Body of pancreas (tissue), 4 donors: ENCODE measurements at regions not wholly inside any gene's neighbourhood (a gene's known extent, or its start where the extent isn't known, plus 50 kb on each side); places are given as distances from the start of the nearest gene placed in this dataset.

ENCODE experiments used
- ATAC-seq: fragments of 150-250 bp; one replicate; pipeline ENCODE4 v1.9.1; 2016
- DNase-seq, 4 donors: peaks; one replicate each; pipeline ENCODE4 v3.0.0-alpha.2; 2019
- H3K27ac ChIP-seq, 4 donors: fragments of 200-600 bp; sonication (generic); 1 replicate in 3 of 4; 2 replicates in 1 of 4; pipeline versions ENCODE4 v1.5.1 to v1.6.1; 2016 to 2019; ENCODE audit warnings: mild to moderate bottlenecking in 1 of 4, mixed read lengths in 1 of 4, moderate library complexity in 1 of 4
- H3K27me3 ChIP-seq, 2 donors: fragments of 200-600 bp; sonication (generic); one replicate each; pipeline ENCODE4 v1.6.0; 2016; ENCODE audit warnings: mild to moderate bottlenecking in 1 of 2
- H3K36me3 ChIP-seq, 2 donors: fragments of 200-600 bp; sonication (generic); replicated peaks in 1 of 2; 2 replicates each; pipeline ENCODE4 v1.5.1; 2016; ENCODE audit warnings: low read depth in 2 of 2; ENCODE audit not compliant: insufficient read depth in 1 of 2
- H3K4me1 ChIP-seq: fragments of 200-600 bp; sonication (generic); one replicate; pipeline ENCODE4 v1.6.0; 2016
- H3K4me3 ChIP-seq, 2 donors: fragments of 200-600 bp; sonication (generic); 1 replicate in 1 of 2; 2 replicates in 1 of 2; pipeline ENCODE4 v1.5.1; 2016 to 2019
- H3K9me3 ChIP-seq, 3 donors: fragments of 200-600 bp; sonication (generic); 1 replicate in 2 of 3; 2 replicates in 1 of 3; pipeline ENCODE4 v1.5.1; 2016
- POLR2A ChIP-seq, 3 donors: fragments of 450-650 bp; IDR thresholded peaks; one replicate each; pipeline ENCODE4 v1.6.1; 2016; ENCODE audit warnings: antibody characterized with exemption in 3 of 3, mild to moderate bottlenecking in 2 of 3
- whole genome bisulfite sequencing, 2 donors: methylation state at CpG; one replicate each; pipeline ENCODE4 v1.1.5; 2017; 5-methylcytosine and 5-hydroxymethylcytosine counted together
- intact Hi-C: fragments of 100-400 bp; cut with DNase I; formaldehyde crosslinking; loops from one replicate; pipeline ENCODE4 v1.15.1; 2023
- TF ChIP-seq, protein P1 (sequence below), 7 experiments: fragments of 450-650 bp in 4 of 7; fragments of 200-600 bp in 3 of 7; sonication (generic) in 3 of 7; IDR thresholded peaks; one replicate each; pipeline ENCODE4 v1.5.1; 2016 to 2019; ENCODE audit warnings: antibody characterized with exemption in 7 of 7

DNA sequence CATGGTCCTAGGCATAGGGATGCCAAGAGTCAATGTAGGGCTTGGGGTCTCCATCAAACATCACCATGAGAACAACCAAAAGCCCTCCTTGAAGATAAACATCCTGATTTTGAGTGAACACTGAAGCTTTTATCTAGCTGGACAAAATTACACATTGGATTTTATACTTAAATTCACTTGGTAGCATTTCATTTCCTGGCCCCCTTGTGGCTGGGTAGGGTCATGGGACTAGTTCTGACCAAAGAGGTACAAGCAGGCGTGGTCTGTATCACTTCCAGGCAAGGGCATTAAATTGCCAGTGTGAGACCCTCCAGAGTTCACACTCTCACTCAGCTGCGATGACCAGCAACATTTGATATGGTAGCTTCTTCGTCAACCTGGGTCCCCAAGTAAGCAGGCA lies 320.3 kb downstream of the ACTL7B start:
- no peaks in the 10 kb centered on the region for H3K9me3 ChIP-seq
- WGBS, 2 donors: 59 to 64% methylated on average over 3 of the region's 3 CpGs
- no peak overlapping the region for H3K27ac ChIP-seq
- no peak for TF ChIP-seq POLR2A (IDR thresholded peaks at IDR 0.05)
- TF ChIP-seq, protein P1, sequence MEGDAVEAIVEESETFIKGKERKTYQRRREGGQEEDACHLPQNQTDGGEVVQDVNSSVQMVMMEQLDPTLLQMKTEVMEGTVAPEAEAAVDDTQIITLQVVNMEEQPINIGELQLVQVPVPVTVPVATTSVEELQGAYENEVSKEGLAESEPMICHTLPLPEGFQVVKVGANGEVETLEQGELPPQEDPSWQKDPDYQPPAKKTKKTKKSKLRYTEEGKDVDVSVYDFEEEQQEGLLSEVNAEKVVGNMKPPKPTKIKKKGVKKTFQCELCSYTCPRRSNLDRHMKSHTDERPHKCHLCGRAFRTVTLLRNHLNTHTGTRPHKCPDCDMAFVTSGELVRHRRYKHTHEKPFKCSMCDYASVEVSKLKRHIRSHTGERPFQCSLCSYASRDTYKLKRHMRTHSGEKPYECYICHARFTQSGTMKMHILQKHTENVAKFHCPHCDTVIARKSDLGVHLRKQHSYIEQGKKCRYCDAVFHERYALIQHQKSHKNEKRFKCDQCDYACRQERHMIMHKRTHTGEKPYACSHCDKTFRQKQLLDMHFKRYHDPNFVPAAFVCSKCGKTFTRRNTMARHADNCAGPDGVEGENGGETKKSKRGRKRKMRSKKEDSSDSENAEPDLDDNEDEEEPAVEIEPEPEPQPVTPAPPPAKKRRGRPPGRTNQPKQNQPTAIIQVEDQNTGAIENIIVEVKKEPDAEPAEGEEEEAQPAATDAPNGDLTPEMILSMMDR (IDR thresholded peaks at IDR 0.05): peak in 3 of 7 experiments; percentile 20 to 28 (median 24)
- H3K4me3 ChIP-seq: no peak overlapping the region
- DNase-seq (no peak), ATAC-seq (no peak)
- no peaks in the 10 kb centered on the region for H3K4me1 ChIP-seq
- no peaks in the 10 kb centered on the region for H3K36me3 ChIP-seq
- intact Hi-C loops: no loop called here
- no peaks in the 10 kb centered on the region for H3K27me3 ChIP-seq

DNA sequence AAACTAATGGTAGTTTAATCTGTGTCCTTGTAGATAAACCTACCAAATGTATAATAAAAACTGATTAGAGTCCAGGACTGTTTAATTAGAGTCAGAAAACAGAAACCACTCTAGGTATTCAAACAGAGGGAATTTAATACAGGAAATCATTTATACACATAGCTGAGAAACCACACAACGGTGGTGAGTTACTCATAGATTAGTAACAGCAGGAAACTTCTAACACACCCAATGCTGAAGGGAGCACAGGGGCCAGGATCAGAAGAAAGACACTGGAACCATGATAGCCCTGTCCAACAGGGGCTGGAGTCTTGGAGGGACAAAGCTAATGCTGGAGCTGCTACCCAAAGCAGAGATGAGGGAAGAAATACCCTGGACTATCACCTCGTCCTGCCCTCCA lies 321.0 kb downstream of the ACTL7B start:
- WGBS, 2 donors: 42 to 48% methylated on average over 2 of the region's 2 CpGs
- Histone ChIP-seq H3K4me3 (no peak overlapping the region), H3K9me3 (no peaks in the 10 kb centered on the region), H3K36me3 (no peaks in the 10 kb centered on the region), H3K4me1 (no peaks in the 10 kb centered on the region), H3K27ac (no peak overlapping the region), H3K27me3 (no peaks in the 10 kb centered on the region)
- DNase-seq (no peak), ATAC-seq (no peak)
- intact Hi-C loops: no loop called here
- TF ChIP-seq, protein P1 (IDR thresholded peaks at IDR 0.05): no peak
- no peak for TF ChIP-seq POLR2A (IDR thresholded peaks at IDR 0.05)

DNA sequence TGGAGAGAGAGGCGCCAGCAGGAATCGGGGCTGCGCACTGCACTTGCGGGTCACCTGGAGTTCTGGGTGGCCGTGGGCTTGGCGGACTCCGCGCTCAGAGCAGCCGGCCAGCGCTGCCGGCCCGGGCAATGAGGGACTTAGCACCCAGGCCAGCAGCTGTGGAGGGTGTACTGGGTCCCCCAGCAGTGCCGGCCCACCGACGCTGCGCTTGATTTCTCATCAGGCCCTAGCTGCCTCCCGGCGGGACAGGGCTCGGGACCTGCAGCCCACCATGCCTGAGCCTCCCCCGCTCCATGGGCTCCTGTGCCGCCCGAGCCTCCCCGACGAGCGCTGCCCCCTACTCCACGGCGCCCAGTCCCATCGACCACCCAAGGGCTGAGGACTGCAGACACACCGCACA lies 325.6 kb downstream of the ACTL7B start:
- no peak for ATAC-seq
- no peak for DNase-seq
- no peak for TF ChIP-seq POLR2A (IDR thresholded peaks at IDR 0.05)
- no peaks in the 10 kb centered on the region for H3K9me3 ChIP-seq
- H3K4me3 ChIP-seq: no peak overlapping the region
- intact Hi-C loops: no loop called here
- H3K4me1 ChIP-seq: no peaks in the 10 kb centered on the region
- WGBS, 2 donors: 83 to 89% methylated on average over 19 to 22 of the region's 29 CpGs
- no peaks in the 10 kb centered on the region for H3K27me3 ChIP-seq
- no peak overlapping the region for H3K27ac ChIP-seq
- H3K36me3 ChIP-seq: no peaks in the 10 kb centered on the region

DNA sequence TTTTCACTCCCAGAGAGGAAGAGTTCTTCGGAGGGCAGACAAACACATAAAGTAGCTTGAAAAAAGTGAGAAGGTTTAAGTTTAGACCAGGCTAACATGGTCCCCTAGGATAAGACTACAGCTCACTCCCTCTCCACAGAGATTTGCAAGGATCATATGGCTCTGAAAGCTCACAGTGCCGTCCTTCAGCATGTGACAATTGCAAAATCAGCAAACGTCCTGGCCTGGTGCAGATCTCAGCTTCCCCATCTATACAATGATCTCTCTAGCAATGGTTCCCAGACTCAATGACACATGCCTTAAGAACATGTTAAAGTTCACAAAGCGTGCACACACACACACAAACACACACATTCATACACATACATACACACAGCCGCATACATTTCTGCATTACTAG lies 327.6 kb downstream of the ACTL7B start:
- Histone ChIP-seq H3K27ac (no peak overlapping the region), H3K9me3 (no peaks in the 10 kb centered on the region), H3K4me3 (no peak overlapping the region), H3K4me1 (no peaks in the 10 kb centered on the region), H3K27me3 (no peaks in the 10 kb centered on the region), H3K36me3 (no peaks in the 10 kb centered on the region)
- intact Hi-C loops: no loop called here
- WGBS, 2 donors: 60 to 64% methylated on average over 5 of the region's 5 CpGs
- ATAC-seq: no peak
- TF ChIP-seq, protein P1 (IDR thresholded peaks at IDR 0.05): no peak
- TF ChIP-seq POLR2A (IDR thresholded peaks at IDR 0.05): no peak
- no peak for DNase-seq

DNA sequence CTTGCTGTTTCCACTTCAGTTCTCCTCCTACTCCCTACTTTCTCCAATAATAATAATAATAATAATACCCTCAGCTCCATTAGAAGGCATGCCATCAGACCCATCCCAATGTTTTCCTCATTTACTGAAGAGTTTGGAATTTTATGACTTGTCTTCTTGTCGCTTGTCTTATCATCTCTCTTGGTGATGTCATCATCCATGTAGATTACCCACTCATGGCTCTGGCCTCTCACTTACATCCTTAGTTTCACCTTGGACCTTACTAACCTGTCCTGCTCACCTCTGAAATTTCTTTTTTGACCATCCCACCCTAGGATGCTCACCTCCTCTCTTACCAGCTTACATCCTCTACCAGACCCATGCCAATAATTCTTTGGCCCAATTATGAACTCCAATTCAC lies 329.3 kb downstream of the ACTL7B start:
- Histone ChIP-seq H3K9me3 (no peaks in the 10 kb centered on the region), H3K27ac (no peak overlapping the region), H3K4me3 (no peak overlapping the region), H3K36me3 (no peaks in the 10 kb centered on the region), H3K4me1 (no peaks in the 10 kb centered on the region), H3K27me3 (no peaks in the 10 kb centered on the region)
- WGBS, 2 donors: 89 to 91% methylated on average over 1 of the region's 1 CpG
- ATAC-seq (no peak), DNase-seq (no peak)
- intact Hi-C loops: no loop called here
- TF ChIP-seq, protein P1 (IDR thresholded peaks at IDR 0.05): no peak
- TF ChIP-seq POLR2A (IDR thresholded peaks at IDR 0.05): no peak
